SK-N-SH (cell line): ENCODE measurements at regions not wholly inside any gene's neighbourhood (a gene's known extent, or its start where the extent isn't known, plus 50 kb on each side); places are given as distances from the start of the nearest gene placed in this dataset.

Experiments used
- EZH2phosphoT487 ChIP-seq: fragments of 200-600 bp; sonication (generic); IDR thresholded peaks from 2 replicates; pipeline ENCODE4 v1.6.1; 2017; ENCODE audit warnings: low read depth, mixed run types, mild to moderate bottlenecking, antibody characterized with exemption, moderate library complexity, borderline replicate concordance
- GABPA ChIP-seq: IDR thresholded peaks from 2 replicates; pipeline ENCODE4 v1.4.0; 2012; ENCODE audit warnings: low read depth, mild to moderate bottlenecking
- JUND ChIP-seq: IDR thresholded peaks from 2 replicates; pipeline ENCODE4 v1.4.0; 2012
- NRF1 ChIP-seq: IDR thresholded peaks from 2 replicates; pipeline ENCODE4 v1.6.1; 2012; ENCODE audit warnings: low read depth, mild to moderate bottlenecking, low read length
- RFX5 ChIP-seq: IDR thresholded peaks from 2 replicates; pipeline ENCODE4 v1.6.1; 2012; ENCODE audit warnings: mild to moderate bottlenecking, improper control_type of control experiment, low read length
- TCF12 ChIP-seq: IDR thresholded peaks from 2 replicates; pipeline ENCODE4 v1.4.0; 2012
- USF2 ChIP-seq: fragments of 150-350 bp; IDR thresholded peaks from 2 replicates; pipeline ENCODE4 v1.6.1; 2017; ENCODE audit warnings: antibody characterized with exemption, low read length, low read depth, borderline replicate concordance
- YY1 ChIP-seq: IDR thresholded peaks from 2 replicates; pipeline ENCODE4 v1.4.0; 2012; ENCODE audit warnings: low read depth, mild to moderate bottlenecking
- TF ChIP-seq, protein P1 (sequence below): fragments of 200-600 bp; sonication (generic); IDR thresholded peaks from 2 replicates; pipeline ENCODE4 v1.6.1; 2017; ENCODE audit warnings: antibody characterized with exemption, mild to moderate bottlenecking, moderate library complexity

GRCh38 chr4:72817012-72817411 is 248.0 kb upstream of the ADAMTS3 start:
- TF ChIP-seq NRF1, result no peak
- TF ChIP-seq, protein P1, sequence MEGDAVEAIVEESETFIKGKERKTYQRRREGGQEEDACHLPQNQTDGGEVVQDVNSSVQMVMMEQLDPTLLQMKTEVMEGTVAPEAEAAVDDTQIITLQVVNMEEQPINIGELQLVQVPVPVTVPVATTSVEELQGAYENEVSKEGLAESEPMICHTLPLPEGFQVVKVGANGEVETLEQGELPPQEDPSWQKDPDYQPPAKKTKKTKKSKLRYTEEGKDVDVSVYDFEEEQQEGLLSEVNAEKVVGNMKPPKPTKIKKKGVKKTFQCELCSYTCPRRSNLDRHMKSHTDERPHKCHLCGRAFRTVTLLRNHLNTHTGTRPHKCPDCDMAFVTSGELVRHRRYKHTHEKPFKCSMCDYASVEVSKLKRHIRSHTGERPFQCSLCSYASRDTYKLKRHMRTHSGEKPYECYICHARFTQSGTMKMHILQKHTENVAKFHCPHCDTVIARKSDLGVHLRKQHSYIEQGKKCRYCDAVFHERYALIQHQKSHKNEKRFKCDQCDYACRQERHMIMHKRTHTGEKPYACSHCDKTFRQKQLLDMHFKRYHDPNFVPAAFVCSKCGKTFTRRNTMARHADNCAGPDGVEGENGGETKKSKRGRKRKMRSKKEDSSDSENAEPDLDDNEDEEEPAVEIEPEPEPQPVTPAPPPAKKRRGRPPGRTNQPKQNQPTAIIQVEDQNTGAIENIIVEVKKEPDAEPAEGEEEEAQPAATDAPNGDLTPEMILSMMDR, result no peak
- no peak for TF ChIP-seq YY1
- no peak for TF ChIP-seq USF2
- no peak for TF ChIP-seq TCF12
- TF ChIP-seq GABPA, result no peak
- TF ChIP-seq JUND, result no peak
- TF ChIP-seq RFX5, result no peak
- TF ChIP-seq EZH2phosphoT487, result no peak
